ENCODE measurements at regions not wholly inside any gene's neighbourhood (a gene's known extent, or its start where the extent isn't known, plus 50 kb on each side); places are given as distances from the start of the nearest gene placed in this dataset.

- DNase-seq = no peak
Observed at GRCh38 chr5:4420681-4421080, 719.4 kb upstream of the ADAMTS16 start.

- DNase-seq = no peak
Observed at GRCh38 chr5:4422247-4422646, 717.9 kb upstream of the ADAMTS16 start.

GRCh38 chr5:4424895-4425294 is 715.2 kb upstream of the ADAMTS16 start:
- DNase-seq = no peak

- no peak for DNase-seq
Observed at GRCh38 chr5:4440536-4440935, 699.6 kb upstream of the ADAMTS16 start.

GRCh38 chr5:4442221-4442620 is 697.9 kb upstream of the ADAMTS16 start:
- DNase-seq = no peak

- DNase-seq = no peak
Observed at GRCh38 chr5:4447657-4448056, 692.5 kb upstream of the ADAMTS16 start.

- DNase-seq = no peak
Observed at GRCh38 chr5:4453655-4454054, 686.5 kb upstream of the ADAMTS16 start.

- no peak for DNase-seq
Observed at GRCh38 chr5:4479426-4479825, 660.7 kb upstream of the ADAMTS16 start.

GRCh38 chr5:4480528-4481349 is 659.4 kb upstream of the ADAMTS16 start:
- no peak for DNase-seq

GRCh38 chr5:4487581-4487980 is 652.5 kb upstream of the ADAMTS16 start:
- DNase-seq = no peak

- DNase-seq = no peak
Observed at GRCh38 chr5:4511996-4512656, 628.0 kb upstream of the ADAMTS16 start.

GRCh38 chr5:4513381-4513780 is 626.7 kb upstream of the ADAMTS16 start:
- no peak for DNase-seq

- DNase-seq = no peak
Observed at GRCh38 chr5:4514067-4514648, 626.0 kb upstream of the ADAMTS16 start.

GRCh38 chr5:4518903-4519672 is 621.0 kb upstream of the ADAMTS16 start:
- DNase-seq = no peak

- DNase-seq = no peak
Observed at GRCh38 chr5:4520559-4520958, 619.6 kb upstream of the ADAMTS16 start.

- DNase-seq = no peak
Observed at GRCh38 chr5:4523038-4523437, 617.1 kb upstream of the ADAMTS16 start.

- no peak for DNase-seq
Observed at GRCh38 chr5:4531756-4532704, 608.1 kb upstream of the ADAMTS16 start.

GRCh38 chr5:4532705-4533080 is 607.4 kb upstream of the ADAMTS16 start:
- DNase-seq = no peak

GRCh38 chr5:4533457-4534105 is 606.5 kb upstream of the ADAMTS16 start:
- no peak for DNase-seq

- DNase-seq = no peak
Observed at GRCh38 chr5:4537489-4537888, 602.6 kb upstream of the ADAMTS16 start.

GRCh38 chr5:4540375-4541173 is 599.6 kb upstream of the ADAMTS16 start:
- DNase-seq = no peak

All from stimulated activated CD4-positive, alpha-beta T cell treated with anti-CD3 and anti-CD28 coated beads, Interleukin-2, amount 100 ng/mL, for 24 hours (primary cell).